ENCODE measurements at regions not wholly inside any gene's neighbourhood (a gene's known extent, or its start where the extent isn't known, plus 50 kb on each side); places are given as distances from the start of the nearest gene placed in this dataset.

GRCh38 chr13:82597747-82598146 lies 1284.5 kb downstream of the SLITRK1 start:
- TF ChIP-seq POLR2AphosphoS5 (IDR thresholded peaks at IDR 0.05; ENCODE audit: low read depth) (no peak), CTCF (IDR thresholded peaks at IDR 0.05; ENCODE audit: insufficient read depth, low read length) (no peak)

Data from HL-60 (cell line).